ENCODE measurements at regions not wholly inside any gene's neighbourhood (a gene's known extent, or its start where the extent isn't known, plus 50 kb on each side); places are given as distances from the start of the nearest gene placed in this dataset.
"Not testable (repeated sequence)": the region's sequence is repeated elsewhere in the genome, so short reads cannot be mapped to it uniquely, and the experiment has no call there.

GRCh38 chr4:9076486-9076885 is 93.7 kb upstream of the FAM90A26 start:
- not testable (repeated sequence) for TF ChIP-seq CTCF, POLR2A (IDR thresholded peaks at IDR 0.05)
